Stimulated activated CD4-positive, alpha-beta T cell treated with anti-CD3 and anti-CD28 coated beads, Interleukin-4, amount 100 ng/mL, for 4 hours (primary cell): ENCODE measurements at regions not wholly inside any gene's neighbourhood (a gene's known extent, or its start where the extent isn't known, plus 50 kb on each side); places are given as distances from the start of the nearest gene placed in this dataset.

Experiments
- DNase-seq, 2 experiments: peaks; one replicate each; pipeline ENCODE4 v3.0.0-alpha.2; 2020

DNA sequence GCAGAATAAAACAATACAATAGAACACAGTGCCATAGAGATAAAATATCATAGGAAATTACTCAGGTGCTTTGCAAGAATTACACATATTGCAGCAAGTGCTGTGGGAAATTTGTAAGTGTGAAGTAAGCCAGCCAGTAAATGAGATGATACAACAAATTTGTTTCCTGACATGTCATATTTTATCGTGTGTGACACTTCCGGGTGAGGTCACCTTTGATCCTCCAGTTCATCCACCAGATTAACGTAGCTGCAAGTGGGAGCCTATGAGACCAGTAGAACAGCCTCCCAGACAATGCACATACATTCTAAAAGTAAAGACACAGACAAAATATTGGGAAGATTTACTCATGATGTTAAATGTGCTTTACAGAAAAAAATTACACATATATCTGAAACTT lies 72.2 kb downstream of the PRDM9 start:
- DNase-seq: no peak

GRCh38 chr5:23583081-23583480 lies 75.7 kb downstream of the PRDM9 start:
- no peak for DNase-seq

DNA sequence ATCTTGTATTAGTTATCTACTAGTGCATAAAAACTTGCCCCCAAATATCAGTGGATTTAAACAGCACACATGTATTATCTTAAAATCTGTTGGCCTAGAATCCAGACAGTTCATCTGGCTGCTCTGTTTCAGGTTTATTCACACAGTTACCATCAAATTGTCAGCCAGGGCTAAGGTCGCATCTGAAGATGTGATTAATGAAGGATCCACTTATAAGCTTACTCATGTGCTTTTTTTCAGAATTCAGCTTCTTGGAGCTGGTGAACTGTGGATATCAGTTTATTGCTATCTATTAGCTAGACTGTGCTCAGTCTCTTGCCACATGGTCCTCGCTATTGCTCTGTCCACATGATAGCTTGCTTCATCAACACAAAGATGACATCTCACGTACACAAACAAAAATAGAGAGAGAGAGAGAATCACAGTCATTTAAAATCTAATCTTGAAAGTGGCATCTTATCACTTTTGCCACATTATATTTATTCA lies 81.5 kb downstream of the PRDM9 start:
- no peak for DNase-seq

DNA sequence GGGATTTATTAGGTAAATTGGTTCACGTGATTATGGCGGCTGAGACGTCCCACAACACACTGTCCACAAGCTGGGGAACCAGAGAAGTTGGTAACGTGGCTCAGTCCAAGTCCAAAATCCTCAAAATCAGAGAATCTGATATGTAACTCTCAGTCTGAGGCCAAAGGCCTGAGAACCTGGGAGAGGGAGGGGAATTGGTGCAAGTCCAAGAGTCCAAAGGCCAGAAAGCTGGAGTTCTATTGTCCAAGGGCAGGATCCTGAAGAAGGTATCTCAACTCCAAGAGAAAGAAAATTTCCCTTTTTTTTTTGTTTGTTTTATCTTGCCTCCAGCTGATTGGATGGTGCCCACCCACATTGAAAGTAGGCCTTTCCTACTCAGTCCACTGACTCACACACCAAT lies 83.8 kb downstream of the PRDM9 start:
- no peak for DNase-seq

DNA sequence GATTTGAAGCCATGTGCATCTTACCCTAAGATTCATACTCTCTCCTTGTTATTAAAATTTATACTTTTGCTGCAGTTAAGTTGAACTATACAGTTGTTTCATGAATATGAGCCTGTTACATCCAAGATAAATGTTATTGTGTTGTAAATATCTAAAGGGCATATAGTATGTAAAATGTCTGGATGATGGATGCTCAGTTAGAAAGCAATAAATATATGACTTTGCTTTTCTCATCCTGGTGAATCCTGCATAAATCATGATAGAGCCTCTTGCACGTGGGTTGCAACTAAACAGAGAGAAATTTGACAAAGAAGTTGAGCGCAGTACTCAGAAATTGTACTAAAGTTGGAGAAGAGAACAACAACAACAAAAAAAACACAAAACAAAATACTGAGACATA lies 99.5 kb downstream of the PRDM9 start:
- no peak for DNase-seq

DNA sequence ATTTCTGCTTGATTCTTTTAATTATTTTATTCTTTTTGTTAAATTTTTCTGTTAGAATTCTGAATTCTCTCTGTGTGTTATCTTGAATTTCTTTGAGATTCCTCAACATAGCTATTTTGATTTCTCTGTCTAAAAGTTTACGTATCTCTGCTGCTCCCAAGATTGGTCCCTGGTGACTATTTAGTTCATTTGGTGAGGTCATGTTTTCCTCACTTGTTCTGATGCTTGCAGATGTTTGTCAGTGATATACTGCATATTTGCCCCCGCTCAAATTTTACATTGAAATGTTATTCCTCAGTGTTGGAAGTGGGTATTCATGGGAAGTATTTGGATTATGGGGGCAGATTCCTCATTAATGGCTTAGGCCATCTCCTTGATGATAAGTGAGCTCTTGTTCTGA lies 105.3 kb downstream of the PRDM9 start:
- no peak for DNase-seq

- DNase-seq: no peak
These were observed 106.2 kb downstream of the PRDM9 start for GRCh38 chr5:23613566-23613965.

DNA sequence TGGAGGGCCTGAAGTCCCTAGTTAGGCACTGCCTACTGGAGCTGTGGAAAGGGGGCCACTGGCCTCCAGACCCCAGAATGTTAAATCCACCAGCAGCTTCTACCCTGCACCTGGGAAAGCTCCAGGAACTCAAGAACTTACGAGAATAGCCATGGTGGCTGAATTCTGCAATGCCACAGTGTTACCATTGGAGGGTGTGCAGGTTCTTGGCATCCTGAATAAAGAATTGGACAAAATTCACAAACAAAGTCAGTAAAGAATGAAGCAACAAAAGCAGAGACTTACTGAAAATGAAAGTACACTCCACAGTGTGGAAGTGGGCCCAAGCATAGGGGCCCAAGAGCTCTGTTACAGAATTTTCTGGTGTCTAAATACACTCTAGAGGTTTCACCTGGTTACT lies 107.0 kb downstream of the PRDM9 start:
- DNase-seq: no peak

DNA sequence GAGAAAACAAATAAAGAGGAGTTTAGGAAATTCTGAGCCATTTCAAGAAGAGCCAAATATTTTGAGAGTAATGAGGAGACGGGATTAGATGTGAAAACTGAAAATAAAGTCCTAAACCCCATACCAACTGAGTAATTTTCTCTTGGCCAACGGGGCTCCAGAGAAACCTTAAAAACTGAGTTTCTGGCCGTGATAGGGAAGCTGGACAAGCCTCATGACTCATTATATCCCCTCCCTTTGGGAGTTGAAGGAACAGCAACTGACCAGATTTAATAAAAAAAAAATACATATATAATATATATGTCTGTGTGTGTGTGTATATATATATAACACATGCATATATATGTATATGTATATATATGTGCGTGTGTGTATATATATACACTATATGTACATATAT lies 119.6 kb downstream of the PRDM9 start:
- DNase-seq: no peak

GRCh38 chr5:23627976-23628375 lies 120.6 kb downstream of the PRDM9 start:
- no peak for DNase-seq

- no peak for DNase-seq
These were observed 122.0 kb downstream of the PRDM9 start for GRCh38 chr5:23629396-23629795.

GRCh38 chr5:23631302-23632045 lies 124.1 kb downstream of the PRDM9 start:
- DNase-seq: no peak

GRCh38 chr5:23635938-23636337 lies 128.5 kb downstream of the PRDM9 start:
- no peak for DNase-seq

DNA sequence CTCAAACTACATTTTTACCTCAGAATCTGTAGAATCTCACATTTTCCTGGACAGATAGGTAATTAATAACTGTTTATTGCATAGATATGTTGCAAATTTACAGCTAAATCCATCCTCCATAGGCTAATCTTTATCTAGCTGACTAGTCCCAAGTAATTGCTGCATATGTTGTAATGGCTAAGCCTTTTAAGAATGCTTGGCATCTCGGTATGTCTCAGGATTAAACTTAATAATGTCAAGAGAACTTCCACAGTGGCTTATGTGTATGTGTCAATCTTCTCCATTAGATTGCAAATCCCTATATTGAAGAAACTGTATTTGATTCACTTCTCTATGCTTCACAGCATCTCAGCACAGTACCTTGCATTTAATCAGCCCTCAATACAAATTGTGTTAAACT lies 131.9 kb downstream of the PRDM9 start:
- DNase-seq: no peak

GRCh38 chr5:23648656-23649055 lies 141.2 kb downstream of the PRDM9 start:
- no peak for DNase-seq

DNA sequence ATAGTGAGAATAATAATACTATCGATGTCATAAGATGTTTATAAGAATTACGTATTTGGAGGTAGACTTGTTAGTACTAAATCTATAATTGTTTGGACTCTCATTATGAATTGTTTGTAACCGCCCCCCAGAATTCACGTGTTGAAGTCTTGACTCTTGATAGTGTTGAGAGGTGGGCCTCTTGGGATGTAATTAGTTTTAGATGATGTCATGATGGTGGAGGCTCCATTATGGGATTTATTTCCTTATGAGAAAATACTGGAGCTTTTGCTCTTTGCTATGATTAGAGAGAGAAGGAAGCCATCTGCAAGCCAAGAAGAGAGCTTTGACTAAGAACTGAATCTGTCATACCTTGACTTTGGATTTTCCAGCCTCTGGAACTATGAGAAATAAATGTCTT lies 142.2 kb downstream of the PRDM9 start:
- DNase-seq: no peak

- no peak for DNase-seq
These were observed 148.3 kb downstream of the PRDM9 start for GRCh38 chr5:23655674-23656073.

DNA sequence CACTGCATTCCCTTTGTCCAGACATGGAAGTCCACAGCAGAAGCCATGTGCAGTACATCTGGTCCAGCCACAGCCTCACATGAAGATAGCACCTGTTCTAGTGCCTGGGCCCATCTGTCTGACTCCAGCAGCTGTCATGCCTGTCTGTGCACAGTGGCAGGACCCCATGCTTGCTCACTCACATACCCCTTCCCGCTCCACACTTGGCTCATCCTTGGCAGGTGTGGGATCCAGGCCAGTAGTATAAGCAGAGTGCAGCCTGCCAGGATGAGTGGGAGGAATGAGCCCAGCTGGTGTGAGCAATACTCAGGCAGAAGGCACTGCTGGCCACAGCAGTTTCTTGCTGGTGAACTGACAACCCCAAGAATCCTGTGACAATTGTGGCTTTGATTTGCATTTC lies 168.0 kb downstream of the PRDM9 start:
- DNase-seq: no peak

- DNase-seq: no peak
These were observed 170.6 kb downstream of the PRDM9 start for GRCh38 chr5:23677996-23678395.

- DNase-seq: no peak
These were observed 176.7 kb downstream of the PRDM9 start for GRCh38 chr5:23684103-23684502.

DNA sequence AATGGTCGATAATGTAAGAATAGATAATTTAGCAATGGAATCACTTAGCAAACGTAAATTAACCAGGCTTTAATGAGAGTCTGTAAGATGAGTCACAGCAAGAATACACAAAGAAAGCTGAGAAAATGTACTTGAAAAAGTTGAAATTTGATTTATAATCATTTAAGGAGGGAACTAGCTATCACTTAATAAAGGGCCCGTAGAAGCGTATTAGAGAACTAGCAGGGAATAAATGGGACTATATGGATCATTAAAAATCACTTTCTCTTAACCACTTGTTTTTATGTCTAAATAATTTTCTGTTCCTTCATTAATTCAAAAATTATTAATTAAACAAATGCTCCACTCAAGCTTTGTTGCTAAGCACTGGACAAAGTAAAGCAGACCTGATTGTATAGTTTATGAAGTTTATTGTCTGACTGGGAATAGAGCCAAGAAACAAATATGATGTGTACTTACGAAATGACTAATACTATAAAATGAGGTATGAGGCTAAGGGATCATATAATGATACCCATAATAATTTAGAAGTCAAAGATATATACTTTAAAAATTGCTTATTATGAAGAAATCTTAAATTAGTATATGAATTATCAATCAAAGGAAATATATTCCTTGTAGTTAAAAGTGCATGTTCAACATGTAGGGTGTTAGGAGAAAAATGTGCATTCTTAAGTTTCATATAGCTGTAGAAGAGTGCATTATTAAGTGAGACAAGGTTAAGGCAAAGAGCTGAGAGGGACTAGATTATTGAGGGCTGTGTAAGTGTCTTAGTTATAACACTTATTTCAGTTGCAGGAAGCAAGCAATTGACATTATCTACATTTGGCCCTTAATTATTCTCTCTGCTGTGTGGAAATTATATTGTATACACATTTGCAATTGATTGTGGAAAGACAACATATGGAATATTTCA lies 196.8 kb downstream of the PRDM9 start:
- DNase-seq: no peak

DNA sequence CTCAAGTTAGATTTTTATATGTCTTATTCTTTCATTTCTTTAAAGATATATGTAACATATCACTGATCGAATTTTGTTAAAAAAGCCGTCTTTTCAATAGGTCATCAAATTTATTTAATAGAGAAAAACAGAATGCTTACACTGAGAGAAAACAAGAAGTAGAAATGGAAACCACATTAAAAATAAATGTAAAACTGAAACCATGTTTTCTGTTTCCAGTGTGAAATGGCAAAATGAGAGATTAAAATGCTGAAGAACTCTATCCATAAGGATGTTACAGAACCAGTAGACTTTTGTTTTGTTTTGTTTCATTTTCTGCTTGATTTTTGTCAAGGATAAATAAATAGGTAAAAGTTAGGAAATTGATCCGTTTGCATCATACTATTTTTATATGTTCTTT lies 210.1 kb downstream of the PRDM9 start:
- DNase-seq: no peak

- no peak for DNase-seq
These were observed 211.2 kb downstream of the PRDM9 start for GRCh38 chr5:23718564-23718963.

DNA sequence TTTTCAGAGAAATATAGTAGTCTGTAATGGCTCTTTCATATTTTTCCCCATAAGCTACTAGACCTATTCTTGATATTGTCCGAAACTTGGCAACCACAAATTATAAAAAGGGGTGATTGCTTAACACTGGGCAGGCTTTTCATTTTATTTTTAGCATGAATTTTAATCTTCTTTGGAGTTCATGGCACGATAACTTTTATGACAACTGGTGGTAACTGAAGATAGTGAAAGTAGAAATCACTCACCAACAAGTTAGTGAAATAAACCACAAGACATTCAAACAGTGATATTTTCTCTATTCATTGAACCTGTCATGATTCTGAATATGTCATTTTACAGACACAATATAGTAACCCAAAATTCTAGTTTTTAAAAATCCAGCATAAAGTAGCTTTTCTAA lies 213.9 kb downstream of the PRDM9 start:
- no peak for DNase-seq
